ENCODE measurements at regions not wholly inside any gene's neighbourhood (a gene's known extent, or its start where the extent isn't known, plus 50 kb on each side); places are given as distances from the start of the nearest gene placed in this dataset.

DNA sequence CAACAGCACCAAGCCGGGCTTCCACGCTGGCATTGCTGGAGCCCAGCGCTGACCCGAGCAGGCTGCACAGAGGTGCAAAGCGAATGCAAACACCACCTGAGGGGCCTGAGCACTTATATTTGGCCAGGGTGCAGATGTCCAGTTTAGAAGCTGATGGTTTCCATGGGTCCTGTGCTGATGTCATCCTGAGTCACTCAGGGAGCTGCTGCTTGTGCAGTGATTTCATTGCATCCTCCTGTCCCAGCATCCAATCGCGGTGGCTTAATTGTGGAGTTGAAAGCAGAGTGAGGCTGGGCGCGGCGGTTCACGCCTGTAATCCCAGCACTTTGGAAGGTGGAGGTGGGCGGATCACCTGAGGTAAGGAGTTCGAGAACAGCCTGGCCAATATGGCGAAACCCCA is 410.2 kb upstream of the KLF6 start:
- TF ChIP-seq CTCF (IDR thresholded peaks at IDR 0.05; ENCODE audit: insufficient read depth, low read depth, low read length) (no peak), EZH2 (IDR thresholded peaks at IDR 0.05; ENCODE audit: insufficient read depth, low read length) (no peak)
